GM19238 (cell line): ENCODE measurements at regions not wholly inside any gene's neighbourhood (a gene's known extent, or its start where the extent isn't known, plus 50 kb on each side); places are given as distances from the start of the nearest gene placed in this dataset.
"Not testable (repeated sequence)": the region's sequence is repeated elsewhere in the genome, so short reads cannot be mapped to it uniquely, and the experiment has no call there.

ENCODE experiments used
- DNase-seq: peaks from one replicate; pipeline ENCODE4 v3.0.0; 2011; ENCODE audit warnings: low spot score; ENCODE audit not compliant: insufficient read length

GRCh38 chr2:81483254-81483653 lies 1178.7 kb upstream of the LRRTM1 start:
- no peak for DNase-seq

GRCh38 chr2:81481994-81482368 lies 1177.4 kb upstream of the LRRTM1 start:
- no peak for DNase-seq

- DNase-seq, result no peak
These were observed 1176.9 kb upstream of the LRRTM1 start for GRCh38 chr2:81481242-81481993.

- DNase-seq, result no peak
These were observed 1162.5 kb upstream of the LRRTM1 start for GRCh38 chr2:81467096-81467495.

- DNase-seq, result no peak
These were observed 1157.9 kb upstream of the LRRTM1 start for GRCh38 chr2:81462420-81462819.

- no peak for DNase-seq
These were observed 1140.6 kb upstream of the LRRTM1 start for GRCh38 chr2:81445176-81445575.

GRCh38 chr2:81437456-81438000 lies 1133.0 kb upstream of the LRRTM1 start:
- no peak for DNase-seq

GRCh38 chr2:81436256-81436655 lies 1131.7 kb upstream of the LRRTM1 start:
- no peak for DNase-seq

GRCh38 chr2:81412681-81413080 lies 1108.1 kb upstream of the LRRTM1 start:
- no peak for DNase-seq

- DNase-seq, result no peak
These were observed 1099.0 kb upstream of the LRRTM1 start for GRCh38 chr2:81403508-81403907.

- no peak for DNase-seq
These were observed 1092.0 kb upstream of the LRRTM1 start for GRCh38 chr2:81396417-81397019.

GRCh38 chr2:81395746-81396145 lies 1091.2 kb upstream of the LRRTM1 start:
- DNase-seq, result no peak

- DNase-seq, result no peak
These were observed 1084.7 kb upstream of the LRRTM1 start for GRCh38 chr2:81389203-81389602.

- no peak for DNase-seq
These were observed 1059.2 kb upstream of the LRRTM1 start for GRCh38 chr2:81363800-81364199.

- DNase-seq, result not testable (repeated sequence)
These were observed 1057.9 kb upstream of the LRRTM1 start for GRCh38 chr2:81362468-81362867.

GRCh38 chr2:81355436-81355835 lies 1050.9 kb upstream of the LRRTM1 start:
- DNase-seq, result no peak

- no peak for DNase-seq
These were observed 1029.5 kb upstream of the LRRTM1 start for GRCh38 chr2:81334046-81334445.

- no peak for DNase-seq
These were observed 1024.4 kb upstream of the LRRTM1 start for GRCh38 chr2:81328968-81329367.

GRCh38 chr2:81327911-81328310 lies 1023.4 kb upstream of the LRRTM1 start:
- no peak for DNase-seq

GRCh38 chr2:81324046-81324445 lies 1019.5 kb upstream of the LRRTM1 start:
- no peak for DNase-seq

GRCh38 chr2:81304154-81304830 lies 999.7 kb upstream of the LRRTM1 start:
- DNase-seq, result no peak

- DNase-seq, result no peak
These were observed 998.8 kb upstream of the LRRTM1 start for GRCh38 chr2:81303321-81303720.
